Osteoblast (primary cell): ENCODE measurements at regions not wholly inside any gene's neighbourhood (a gene's known extent, or its start where the extent isn't known, plus 50 kb on each side); places are given as distances from the start of the nearest gene placed in this dataset.

Experiments
- DNase-seq: peaks from one replicate; pipeline ENCODE4 v3.0.0; 2011; ENCODE audit warnings: low spot score, mixed read lengths; ENCODE audit not compliant: insufficient read length; ENCODE audit errors: missing footprints
- H2AFZ ChIP-seq: 2 replicates; pipeline ENCODE4 v1.6.0; 2011; ENCODE audit warnings: mild to moderate bottlenecking, low read length
- H3K27ac ChIP-seq: 2 replicates; pipeline ENCODE4 v1.5.1; 2011; ENCODE audit warnings: mild to moderate bottlenecking, low read depth, low read length, moderate library complexity
- H3K27me3 ChIP-seq: 2 replicates; pipeline ENCODE4 v1.6.0; 2012; ENCODE audit warnings: mild to moderate bottlenecking, control low read depth, inconsistent platforms, low read length, moderate library complexity; ENCODE audit not compliant: insufficient read depth
- H3K36me3 ChIP-seq: 2 replicates; pipeline ENCODE4 v1.5.1; 2011; ENCODE audit warnings: mild to moderate bottlenecking, low read length, control low read depth, moderate library complexity; ENCODE audit not compliant: insufficient read depth
- H3K4me1 ChIP-seq: 2 replicates; pipeline ENCODE4 v1.5.1; 2011; ENCODE audit warnings: mild to moderate bottlenecking, low read length, control low read depth, moderate library complexity; ENCODE audit not compliant: insufficient read depth
- H3K4me2 ChIP-seq: 2 replicates; pipeline ENCODE4 v1.6.0; 2011; ENCODE audit warnings: mild to moderate bottlenecking, low read length; ENCODE audit not compliant: insufficient read depth
- H3K4me3 ChIP-seq: fragments of 200-600 bp; sonication (generic); 3 replicates; pipeline ENCODE4 v1.5.1; 2012; ENCODE audit warnings: mild to moderate bottlenecking, low read length, inconsistent platforms; ENCODE audit not compliant: insufficient read depth
- H3K79me2 ChIP-seq: 2 replicates; pipeline ENCODE4 v1.6.0; 2012; ENCODE audit warnings: mild to moderate bottlenecking, low read length, control low read depth, inconsistent platforms; ENCODE audit not compliant: insufficient read depth
- H3K9me3 ChIP-seq: 2 replicates; pipeline ENCODE4 v1.5.1; 2011; ENCODE audit warnings: low read depth, low read length, control low read depth
- H4K20me1 ChIP-seq: 2 replicates; pipeline ENCODE4 v1.6.0; 2012; ENCODE audit warnings: mild to moderate bottlenecking, low read length, control low read depth; ENCODE audit not compliant: insufficient read depth
- TF ChIP-seq, protein P1 (sequence below): IDR thresholded peaks from 2 replicates; pipeline ENCODE4 v1.5.1; 2011; ENCODE audit warnings: mild to moderate bottlenecking, low read depth, low read length, moderate library complexity; ENCODE audit errors: extremely low read depth

DNA sequence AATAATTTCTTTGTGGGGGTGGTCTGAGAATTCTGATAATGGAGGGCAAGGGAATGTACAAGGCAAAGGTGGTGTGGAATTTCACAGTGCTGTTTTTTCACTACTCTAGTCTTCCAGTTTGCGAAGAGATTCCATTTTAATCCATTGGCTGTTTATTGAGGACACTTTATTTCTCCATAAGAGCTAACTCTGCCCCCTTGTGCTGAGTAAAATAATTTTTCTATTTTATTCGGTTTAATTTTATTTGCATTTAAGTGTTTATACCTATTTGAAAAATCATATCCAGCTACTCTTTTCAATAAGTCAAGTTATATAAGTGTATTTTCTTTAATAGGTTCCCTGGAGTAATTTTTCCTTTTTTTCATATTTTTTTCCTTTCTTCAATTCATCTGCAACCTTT lies 840.1 kb downstream of the TUSC7 start:
- no peaks in the 10 kb centered on the region for H3K36me3 ChIP-seq
- H3K27me3 ChIP-seq: no peaks in the 10 kb centered on the region
- TF ChIP-seq, protein P1, sequence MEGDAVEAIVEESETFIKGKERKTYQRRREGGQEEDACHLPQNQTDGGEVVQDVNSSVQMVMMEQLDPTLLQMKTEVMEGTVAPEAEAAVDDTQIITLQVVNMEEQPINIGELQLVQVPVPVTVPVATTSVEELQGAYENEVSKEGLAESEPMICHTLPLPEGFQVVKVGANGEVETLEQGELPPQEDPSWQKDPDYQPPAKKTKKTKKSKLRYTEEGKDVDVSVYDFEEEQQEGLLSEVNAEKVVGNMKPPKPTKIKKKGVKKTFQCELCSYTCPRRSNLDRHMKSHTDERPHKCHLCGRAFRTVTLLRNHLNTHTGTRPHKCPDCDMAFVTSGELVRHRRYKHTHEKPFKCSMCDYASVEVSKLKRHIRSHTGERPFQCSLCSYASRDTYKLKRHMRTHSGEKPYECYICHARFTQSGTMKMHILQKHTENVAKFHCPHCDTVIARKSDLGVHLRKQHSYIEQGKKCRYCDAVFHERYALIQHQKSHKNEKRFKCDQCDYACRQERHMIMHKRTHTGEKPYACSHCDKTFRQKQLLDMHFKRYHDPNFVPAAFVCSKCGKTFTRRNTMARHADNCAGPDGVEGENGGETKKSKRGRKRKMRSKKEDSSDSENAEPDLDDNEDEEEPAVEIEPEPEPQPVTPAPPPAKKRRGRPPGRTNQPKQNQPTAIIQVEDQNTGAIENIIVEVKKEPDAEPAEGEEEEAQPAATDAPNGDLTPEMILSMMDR: peak; percentile 31
- H3K79me2 ChIP-seq: no peaks in the 10 kb centered on the region
- no peak overlapping the region for H3K4me2 ChIP-seq
- H3K27ac ChIP-seq: no peak overlapping the region
- H3K9me3 ChIP-seq: no peaks in the 10 kb centered on the region
- H3K4me3 ChIP-seq: no peak overlapping the region
- no peak overlapping the region for H2AFZ ChIP-seq
- no peaks in the 10 kb centered on the region for H4K20me1 ChIP-seq
- H3K4me1 ChIP-seq: peaks cover 21% of the 10 kb centered on the region
- DNase-seq: no peak

DNA sequence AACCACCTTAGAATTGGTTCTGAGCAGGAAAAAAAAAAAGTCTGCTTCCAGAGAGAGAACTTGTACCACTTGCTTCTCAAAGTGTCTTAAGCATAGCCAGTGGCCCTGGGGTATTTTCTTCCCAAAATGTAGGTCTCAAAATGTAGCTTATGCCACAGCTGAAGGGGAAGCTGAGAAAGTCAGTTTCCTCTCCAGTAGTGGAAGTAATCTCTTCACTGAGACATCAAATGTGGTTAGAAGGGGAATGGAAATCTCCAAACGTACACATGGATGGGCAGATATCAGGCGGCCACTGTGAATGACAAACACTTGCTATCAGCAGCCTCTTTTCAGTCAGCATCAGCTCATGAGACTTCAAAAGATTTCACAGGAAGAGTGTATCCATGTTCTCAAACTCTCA lies 841.2 kb downstream of the TUSC7 start:
- no peaks in the 10 kb centered on the region for H3K9me3 ChIP-seq
- no peak for DNase-seq
- H3K79me2 ChIP-seq: no peaks in the 10 kb centered on the region
- no peak overlapping the region for H2AFZ ChIP-seq
- no peaks in the 10 kb centered on the region for H3K36me3 ChIP-seq
- no peaks in the 10 kb centered on the region for H4K20me1 ChIP-seq
- peaks cover 21% of the 10 kb centered on the region for H3K4me1 ChIP-seq
- no peak overlapping the region for H3K4me3 ChIP-seq
- TF ChIP-seq, protein P1: no peak
- no peaks in the 10 kb centered on the region for H3K27me3 ChIP-seq
- H3K4me2 ChIP-seq: no peak overlapping the region
- no peak overlapping the region for H3K27ac ChIP-seq

DNA sequence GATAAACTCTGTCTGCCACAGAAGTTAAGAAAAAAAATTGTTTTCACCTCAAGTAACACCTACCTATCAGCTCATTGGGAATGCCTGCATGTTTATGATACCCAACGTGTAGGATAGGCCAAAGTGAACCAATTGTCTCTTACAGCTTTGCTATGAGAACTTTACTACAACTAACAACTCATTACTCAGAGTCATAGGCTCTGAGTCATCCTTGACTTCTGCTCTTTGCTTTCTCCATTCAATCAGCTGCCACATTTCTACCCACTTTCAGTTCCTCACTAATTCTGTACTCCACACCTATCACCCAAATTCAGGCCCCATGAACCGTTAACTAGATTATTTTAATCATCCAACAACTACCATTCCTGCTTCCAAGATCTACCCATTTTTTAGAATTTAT lies 843.9 kb downstream of the TUSC7 start:
- H3K9me3 ChIP-seq: no peaks in the 10 kb centered on the region
- no peaks in the 10 kb centered on the region for H4K20me1 ChIP-seq
- H3K27ac ChIP-seq: no peak overlapping the region
- no peaks in the 10 kb centered on the region for H3K27me3 ChIP-seq
- H3K4me3 ChIP-seq: no peak overlapping the region
- H2AFZ ChIP-seq: no peak overlapping the region
- TF ChIP-seq, protein P1: no peak
- H3K36me3 ChIP-seq: no peaks in the 10 kb centered on the region
- H3K4me1 ChIP-seq: peaks cover 10% of the 10 kb centered on the region
- no peaks in the 10 kb centered on the region for H3K79me2 ChIP-seq
- peak; percentile 69 for DNase-seq
- H3K4me2 ChIP-seq: peak overlapping the region; percentile 13

DNA sequence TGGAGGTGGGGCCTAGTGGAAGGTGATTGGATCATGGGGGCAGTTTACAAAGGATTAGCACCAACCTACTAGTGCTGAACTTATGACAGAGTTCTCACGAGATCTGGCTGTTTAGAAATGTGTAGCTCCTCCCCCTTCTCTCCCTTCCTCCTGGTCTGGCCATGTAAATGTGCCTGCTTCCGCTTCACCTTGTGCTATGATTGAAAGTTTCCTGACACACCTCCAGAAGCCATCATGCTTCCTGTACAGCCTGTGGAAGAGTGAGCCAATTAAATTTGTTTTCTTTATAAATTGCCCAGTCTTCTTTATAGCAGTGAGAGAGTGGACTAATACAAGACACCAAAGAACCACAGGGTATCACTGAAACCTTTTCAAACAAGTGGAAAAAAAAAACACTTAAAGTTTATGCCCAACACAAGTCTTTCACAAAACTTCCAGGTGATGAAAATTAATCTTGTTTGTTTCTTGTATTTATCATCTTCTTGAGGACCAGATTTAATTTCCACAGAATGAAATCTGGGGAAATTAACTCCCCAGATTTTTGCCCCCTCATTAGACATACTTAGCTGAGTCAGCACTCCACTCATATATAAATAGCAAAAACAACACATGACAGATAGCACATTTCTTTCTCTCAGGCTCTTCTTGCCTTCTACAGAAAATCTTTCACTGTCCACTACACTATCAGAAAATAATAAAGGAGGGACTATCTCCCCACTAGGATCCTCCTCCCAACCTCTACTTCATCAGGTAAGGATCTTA lies 847.2 kb downstream of the TUSC7 start:
- H3K27me3 ChIP-seq: no peaks in the 10 kb centered on the region
- H3K4me1 ChIP-seq: no peaks in the 10 kb centered on the region
- H3K4me3 ChIP-seq: no peak overlapping the region
- H3K9me3 ChIP-seq: no peaks in the 10 kb centered on the region
- H3K36me3 ChIP-seq: no peaks in the 10 kb centered on the region
- no peak overlapping the region for H2AFZ ChIP-seq
- H3K4me2 ChIP-seq: no peak overlapping the region
- no peaks in the 10 kb centered on the region for H3K79me2 ChIP-seq
- no peak overlapping the region for H3K27ac ChIP-seq
- DNase-seq: no peak
- TF ChIP-seq, protein P1: no peak
- no peaks in the 10 kb centered on the region for H4K20me1 ChIP-seq
